Ishikawa (cell line): ENCODE measurements at regions not wholly inside any gene's neighbourhood (a gene's known extent, or its start where the extent isn't known, plus 50 kb on each side); places are given as distances from the start of the nearest gene placed in this dataset.

Experiments
- EGR1 ChIP-seq: IDR thresholded peaks from 2 replicates; pipeline ENCODE4 v1.6.1; 2012
- FOXM1 ChIP-seq: IDR thresholded peaks from 2 replicates; pipeline ENCODE4 v1.6.1; 2012; ENCODE audit warnings: low read depth, borderline replicate concordance
- MAX ChIP-seq: IDR thresholded peaks from 2 replicates; pipeline ENCODE4 v1.6.1; 2012
- RAD21 ChIP-seq: IDR thresholded peaks from 2 replicates; pipeline ENCODE4 v1.6.1; 2012; ENCODE audit warnings: low read depth
- REST ChIP-seq: IDR thresholded peaks from 2 replicates; pipeline ENCODE4 v1.6.1; 2012; ENCODE audit warnings: low read depth, mild to moderate bottlenecking
- TAF1 ChIP-seq: IDR thresholded peaks from 2 replicates; pipeline ENCODE4 v1.6.1; 2012; ENCODE audit warnings: low read depth, mild to moderate bottlenecking
- TEAD4 ChIP-seq: IDR thresholded peaks from 2 replicates; pipeline ENCODE4 v1.6.1; 2012
- USF1 ChIP-seq: IDR thresholded peaks from 2 replicates; pipeline ENCODE4 v1.6.1; 2012
- YY1 ChIP-seq: IDR thresholded peaks from 2 replicates; pipeline ENCODE4 v1.6.1; 2012; ENCODE audit warnings: low read depth
- ZBTB7A ChIP-seq: IDR thresholded peaks from 2 replicates; pipeline ENCODE4 v1.6.1; 2012; ENCODE audit warnings: low read depth

GRCh38 chr2:67565262-67565661, 168.1 kb downstream of the ETAA1 start:
- TF ChIP-seq MAX (no peak), ZBTB7A (no peak), EGR1 (no peak), YY1 (no peak), USF1 (no peak), FOXM1 (no peak), REST (no peak), RAD21 (no peak), TEAD4 (no peak), TAF1 (no peak)
